EL (cell line): ENCODE measurements at regions not wholly inside any gene's neighbourhood (a gene's known extent, or its start where the extent isn't known, plus 50 kb on each side); places are given as distances from the start of the nearest gene placed in this dataset.
"Not testable (repeated sequence)": the region's sequence is repeated elsewhere in the genome, so short reads cannot be mapped to it uniquely, and the experiment has no call there.

ENCODE experiments used
- DNase-seq: peaks from one replicate; pipeline ENCODE4 v3.0.0-alpha.2; 2016

DNA sequence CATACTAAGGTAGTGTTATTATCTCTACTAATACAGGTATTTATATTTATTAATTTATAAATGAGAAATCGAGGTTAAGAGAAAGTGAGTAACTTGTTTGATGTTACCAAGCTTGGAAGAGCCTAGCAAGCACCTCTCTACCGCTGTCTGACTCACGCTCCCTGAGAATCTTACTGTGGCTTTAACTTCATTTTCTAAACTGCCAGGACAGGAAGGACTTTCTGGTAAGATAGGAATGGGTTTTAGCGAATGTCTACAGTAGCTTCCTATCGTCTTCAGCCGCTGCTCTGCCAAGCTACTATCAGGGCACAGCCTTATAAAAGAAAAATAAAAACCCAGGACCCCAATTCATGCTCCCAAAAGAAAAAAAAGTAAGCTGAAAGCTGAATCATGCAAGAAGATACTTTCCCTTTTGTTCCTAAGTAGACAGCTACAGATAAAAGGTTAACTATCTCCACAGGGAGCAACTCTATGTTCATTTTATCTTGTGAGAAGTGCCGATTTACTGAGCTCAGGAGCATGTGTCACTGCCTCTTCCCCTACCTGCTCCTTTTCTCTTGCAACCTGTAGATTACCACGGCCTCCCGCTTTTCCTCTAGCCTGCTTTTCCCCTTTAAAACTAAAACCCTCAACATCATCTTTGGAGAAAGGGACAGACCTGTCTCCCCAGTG is 60.2 kb downstream of the THNSL1 start:
- no peak for DNase-seq

DNA sequence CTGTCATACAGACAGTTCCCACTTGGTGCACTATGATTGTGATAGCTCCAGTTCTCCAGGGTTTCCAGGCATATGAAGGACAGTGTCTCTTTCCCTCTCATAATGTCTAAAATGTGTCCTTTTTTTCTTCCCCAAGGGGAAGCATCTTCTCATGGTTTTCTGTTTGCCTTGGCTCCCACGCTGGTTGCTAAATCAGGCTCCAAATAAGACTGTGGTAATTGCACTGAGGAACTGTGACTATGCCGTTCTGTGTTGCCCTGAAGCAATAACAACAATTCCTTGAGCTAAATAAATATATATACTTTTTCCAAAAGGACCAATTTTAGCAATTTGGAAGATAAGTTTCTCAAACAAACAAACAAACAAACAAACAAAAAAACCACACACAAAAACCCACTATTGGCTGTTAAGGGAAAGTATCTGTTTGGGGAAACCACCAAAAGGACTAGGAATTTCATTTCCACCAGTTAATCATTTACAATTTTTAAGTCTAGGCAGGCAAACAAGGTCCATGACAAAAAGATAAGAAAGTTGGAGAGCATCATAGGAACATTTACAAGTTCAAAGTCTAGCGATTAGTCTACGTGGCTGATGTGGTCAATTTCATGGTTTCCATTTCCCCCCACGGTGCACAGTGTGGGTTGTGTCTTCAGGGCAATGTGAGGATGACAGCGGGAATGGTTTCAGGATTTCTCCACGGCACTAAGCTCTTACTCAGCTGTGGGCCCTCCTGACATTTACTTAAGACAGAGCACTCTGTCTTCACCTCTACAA is 62.4 kb downstream of the THNSL1 start:
- DNase-seq: no peak

GRCh38 chr10:25080880-25081581 is 64.6 kb downstream of the THNSL1 start:
- peak; percentile 82 for DNase-seq

- DNase-seq: no peak
Observed at GRCh38 chr10:25082276-25083204, 66.1 kb downstream of the THNSL1 start.

DNA sequence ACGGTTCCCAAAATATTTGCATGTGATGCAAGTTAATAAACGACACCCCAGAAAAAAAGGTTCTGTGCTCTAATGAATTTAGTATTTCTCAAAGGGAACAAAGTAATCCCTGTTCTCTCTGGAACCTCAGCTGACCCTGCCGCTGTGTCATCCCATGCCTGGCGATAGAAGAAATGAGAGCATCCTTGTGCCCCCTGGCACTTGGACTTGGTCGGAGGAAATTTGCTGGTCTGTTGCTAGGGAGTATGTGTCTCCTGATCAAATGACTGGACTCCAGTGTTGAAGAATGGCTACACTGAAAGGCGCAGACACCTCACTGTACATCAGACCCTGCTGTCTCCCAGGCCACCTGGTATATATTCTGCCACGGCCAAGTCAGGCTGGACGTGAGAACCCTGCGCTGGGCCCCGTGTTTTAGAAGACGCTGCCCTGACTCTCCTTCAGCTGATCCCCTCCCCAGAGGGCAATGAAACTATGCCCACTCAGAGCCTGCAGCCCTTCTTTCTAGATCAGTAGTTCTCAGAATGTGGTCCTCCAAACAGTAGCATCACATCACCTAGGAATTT is 67.2 kb downstream of the THNSL1 start:
- peak; percentile 6 for DNase-seq

DNA sequence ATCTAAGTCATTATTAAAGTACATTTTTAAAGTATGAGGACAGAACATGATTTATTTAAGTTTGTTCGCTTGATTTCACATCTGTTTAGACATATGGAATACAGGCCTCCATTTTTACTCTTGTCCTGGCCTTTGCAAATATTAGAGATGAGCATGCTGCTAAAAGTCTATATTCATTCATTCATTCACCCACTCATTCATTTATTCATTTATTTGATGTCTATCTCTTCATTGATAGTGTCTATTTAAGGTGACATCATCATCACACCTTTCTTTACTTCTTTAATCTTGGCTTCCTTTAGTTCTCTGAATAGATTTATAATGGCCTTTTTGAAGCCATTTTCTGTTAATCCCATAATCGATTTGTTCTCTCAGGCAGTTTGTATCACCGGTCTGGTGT is 68.0 kb downstream of the THNSL1 start:
- DNase-seq: no peak

DNA sequence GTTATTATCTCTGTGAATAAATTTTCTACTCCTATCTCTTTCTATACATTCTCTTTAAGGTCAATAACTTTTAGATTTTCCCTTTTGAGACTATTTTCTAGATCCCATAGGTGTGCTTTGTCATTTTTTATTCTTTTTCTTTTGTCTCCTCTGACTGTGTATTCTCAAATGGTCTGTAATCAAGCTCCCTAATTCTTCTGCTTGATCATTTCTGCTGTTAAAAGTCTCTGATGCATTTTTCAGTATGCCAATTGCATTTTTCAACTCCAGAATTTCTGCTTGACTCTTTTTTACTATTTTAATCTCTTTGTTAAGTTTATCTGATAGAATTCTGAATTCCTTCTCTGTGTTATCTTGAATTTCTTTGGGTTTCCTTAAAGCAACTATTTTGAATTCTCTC is 78.2 kb downstream of the THNSL1 start:
- DNase-seq: no peak

GRCh38 chr10:25097669-25098411 is 77.0 kb upstream of the GPR158 start:
- DNase-seq: no peak

GRCh38 chr10:25100141-25100540 is 74.7 kb upstream of the GPR158 start:
- DNase-seq: no peak

GRCh38 chr10:25101461-25102146 is 73.2 kb upstream of the GPR158 start:
- no peak for DNase-seq

DNA sequence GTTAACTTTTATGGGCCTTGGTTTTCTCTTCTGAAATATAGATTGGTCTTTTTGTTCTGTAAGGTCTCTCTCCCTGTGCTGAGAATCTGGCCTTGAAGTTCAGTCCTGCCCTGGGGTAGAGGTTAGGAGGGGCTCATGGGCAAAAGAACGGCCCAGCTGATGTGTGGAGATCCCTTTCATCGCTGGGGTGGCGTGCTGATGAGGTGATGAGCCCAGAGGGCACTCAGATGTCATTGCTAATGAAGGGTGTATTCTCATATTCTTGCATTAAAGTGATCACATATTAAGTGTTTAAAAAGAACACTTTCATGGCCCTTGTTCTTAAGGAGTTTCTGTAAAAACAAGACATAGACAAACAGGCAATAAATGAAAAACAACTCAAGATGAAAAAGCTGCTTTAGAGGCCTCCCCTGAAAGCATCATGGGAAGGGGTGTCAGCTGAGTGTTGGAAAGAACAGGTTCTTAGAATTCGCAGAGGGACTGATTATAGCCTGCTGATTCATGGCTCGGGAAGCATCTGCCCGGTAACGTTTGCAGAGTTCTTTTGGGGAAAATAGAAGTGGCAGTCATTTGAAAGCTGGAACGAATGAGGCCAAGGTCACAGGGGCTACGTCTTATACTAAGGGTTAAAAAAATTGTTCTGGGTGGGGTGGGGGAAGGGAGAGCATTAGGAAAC is 72.5 kb upstream of the GPR158 start:
- DNase-seq: no peak

DNA sequence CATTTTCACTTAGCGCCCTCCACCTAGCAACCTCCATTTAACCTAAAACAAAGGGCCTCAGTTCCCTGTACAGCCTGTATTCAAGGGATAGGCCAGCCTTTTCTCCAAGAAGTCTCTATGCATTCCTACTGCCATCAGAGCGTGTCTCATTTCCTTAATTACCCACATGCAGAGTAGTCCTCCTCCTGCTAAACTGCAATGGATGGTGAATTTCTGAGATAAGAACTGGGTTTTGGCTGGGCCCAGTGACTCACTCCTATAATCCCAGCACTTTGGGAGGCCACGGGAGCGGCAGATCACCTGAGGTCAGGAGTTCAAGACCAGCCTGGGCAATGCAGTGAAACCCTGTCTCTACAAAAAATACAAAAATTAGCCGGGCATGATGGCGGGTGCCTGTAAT is 71.1 kb upstream of the GPR158 start:
- no peak for DNase-seq

DNA sequence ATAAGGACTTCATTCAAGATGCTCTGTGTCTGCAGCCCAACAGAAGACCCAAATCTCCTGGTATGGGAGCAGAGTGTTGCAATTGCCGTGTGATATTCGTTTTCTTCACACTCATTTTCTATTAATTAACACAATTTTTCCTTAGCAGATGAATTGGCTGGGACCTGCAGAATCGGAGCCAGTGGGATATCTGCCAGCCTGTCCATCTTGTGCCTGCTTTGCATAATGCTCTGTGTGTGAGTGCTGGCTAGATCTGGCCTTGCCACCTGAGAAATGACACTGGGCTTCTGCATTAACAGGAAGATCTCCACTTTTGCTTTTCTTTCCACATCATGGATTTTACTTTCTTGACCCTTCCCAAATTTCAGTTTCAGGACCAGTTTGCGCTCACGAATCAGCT is 70.4 kb upstream of the GPR158 start:
- DNase-seq: no peak

DNA sequence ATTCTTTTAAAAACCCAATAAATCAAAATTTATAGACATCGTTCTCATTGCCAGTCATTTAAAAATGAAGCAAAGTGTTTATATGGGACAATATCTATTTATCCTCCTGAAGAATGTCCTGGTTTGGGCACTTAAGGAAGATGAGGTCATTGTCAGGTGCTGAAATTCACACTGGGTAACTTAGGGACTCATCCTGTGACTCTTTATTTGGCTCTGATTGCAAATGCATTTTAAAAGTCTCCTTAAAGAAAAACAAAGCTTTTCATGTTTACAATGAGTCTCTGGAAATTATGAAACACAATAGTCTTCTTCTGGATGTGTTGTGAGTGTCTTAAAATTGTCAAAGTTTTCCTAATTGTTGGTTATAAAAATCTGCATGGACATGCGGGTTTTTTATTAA is 69.5 kb upstream of the GPR158 start:
- DNase-seq: no peak

- DNase-seq: no peak
Observed at GRCh38 chr10:25105743-25106260, 69.0 kb upstream of the GPR158 start.

GRCh38 chr10:25107756-25108155 is 67.0 kb upstream of the GPR158 start:
- no peak for DNase-seq

GRCh38 chr10:25109896-25110295 is 64.9 kb upstream of the GPR158 start:
- not testable (repeated sequence) for DNase-seq

- no peak for DNase-seq
Observed at GRCh38 chr10:25112016-25112415, 62.8 kb upstream of the GPR158 start.

DNA sequence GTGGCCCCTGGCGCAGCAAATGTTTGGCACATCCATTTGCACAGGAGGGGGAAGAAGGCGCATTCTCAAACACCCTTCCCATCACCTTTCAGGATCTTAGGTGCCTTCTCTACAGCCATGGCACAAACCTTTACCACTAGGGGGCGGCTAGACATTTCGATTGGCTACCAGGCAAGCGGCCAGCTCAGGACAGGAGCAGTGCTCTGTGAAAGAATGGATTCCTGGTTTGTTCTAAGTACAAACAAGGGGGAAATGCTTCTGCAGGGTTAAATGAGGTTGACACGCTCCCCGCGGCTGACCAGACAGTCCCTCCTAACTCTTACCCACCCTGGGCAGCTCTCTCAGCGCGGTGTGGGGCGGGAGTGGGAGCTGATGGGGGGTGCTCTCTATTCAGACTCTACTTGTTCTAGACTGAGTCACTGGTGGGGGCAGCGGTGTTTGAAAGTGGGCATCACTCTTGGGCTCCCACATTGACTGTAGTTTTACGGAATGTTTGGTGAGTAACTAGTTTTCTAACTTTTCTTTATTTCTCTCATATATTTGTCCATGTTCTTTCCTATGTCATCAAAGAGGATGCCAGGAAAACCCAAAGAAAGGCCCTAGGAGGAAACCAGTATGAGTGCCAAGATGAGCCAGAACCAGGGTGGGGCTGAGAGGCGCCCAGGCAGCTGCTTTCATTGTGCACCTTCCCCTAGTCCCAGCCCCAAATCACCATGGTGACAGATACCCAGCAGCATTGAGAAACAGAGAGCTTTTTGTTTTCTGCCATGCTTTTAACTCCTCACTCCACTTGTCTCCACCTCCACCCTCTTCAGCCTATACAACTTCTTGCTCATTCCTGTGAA is 61.4 kb upstream of the GPR158 start:
- peak; percentile 65 for DNase-seq
